Stimulated activated CD4-positive, alpha-beta T cell treated with anti-CD3 and anti-CD28 coated beads, Interleukin-2, amount 100 ng/mL, for 24 hours (primary cell): ENCODE measurements at regions not wholly inside any gene's neighbourhood (a gene's known extent, or its start where the extent isn't known, plus 50 kb on each side); places are given as distances from the start of the nearest gene placed in this dataset.
"Not testable (repeated sequence)": the region's sequence is repeated elsewhere in the genome, so short reads cannot be mapped to it uniquely, and the experiment has no call there.

Source experiments
- DNase-seq, 2 donors: peaks; one replicate each; pipeline ENCODE4 v3.0.0-alpha.2; 2020

DNA sequence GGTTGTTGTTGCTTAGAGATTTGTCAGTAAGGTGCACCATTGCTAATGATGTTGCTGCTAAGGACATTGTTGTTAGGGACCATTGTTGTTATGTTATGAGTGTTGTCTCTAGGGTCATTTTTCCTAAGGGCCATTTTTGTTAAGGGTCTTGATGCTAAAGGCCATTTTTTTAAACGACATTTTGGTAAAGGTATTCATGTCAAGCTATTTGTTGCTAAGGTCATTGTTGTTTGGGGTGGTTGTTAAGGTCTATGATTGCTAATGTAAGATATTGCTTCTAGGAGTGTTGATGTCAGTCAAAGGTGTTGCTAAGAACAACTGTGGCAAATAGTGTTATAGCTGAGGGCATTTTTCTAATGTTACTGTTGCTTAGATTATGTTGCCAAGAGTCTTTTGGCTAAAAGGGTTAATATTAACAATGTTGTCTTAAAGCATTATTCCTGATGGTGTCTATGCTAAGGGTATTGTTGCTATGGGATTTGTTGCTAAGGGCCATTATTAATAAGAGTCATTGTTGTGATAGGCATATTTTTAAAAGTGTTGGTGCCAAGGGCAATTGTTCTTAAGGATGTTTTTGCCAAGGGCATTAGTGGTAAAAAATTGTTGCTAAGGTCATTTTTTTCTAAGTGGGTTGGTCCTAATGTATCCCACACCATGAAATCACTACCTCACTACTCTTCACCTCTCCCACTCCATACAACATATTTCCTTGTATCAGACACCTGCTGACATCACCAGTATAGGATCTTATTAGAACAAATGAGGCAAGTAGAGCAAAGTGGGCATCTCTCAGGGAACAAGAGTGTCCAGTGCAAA is 56.2 kb downstream of the SPATA31A6 start:
- DNase-seq, result not testable (repeated sequence)

- not testable (repeated sequence) for DNase-seq
These were observed 56.8 kb downstream of the SPATA31A6 start for GRCh38 chr9:42240261-42240579.

DNA sequence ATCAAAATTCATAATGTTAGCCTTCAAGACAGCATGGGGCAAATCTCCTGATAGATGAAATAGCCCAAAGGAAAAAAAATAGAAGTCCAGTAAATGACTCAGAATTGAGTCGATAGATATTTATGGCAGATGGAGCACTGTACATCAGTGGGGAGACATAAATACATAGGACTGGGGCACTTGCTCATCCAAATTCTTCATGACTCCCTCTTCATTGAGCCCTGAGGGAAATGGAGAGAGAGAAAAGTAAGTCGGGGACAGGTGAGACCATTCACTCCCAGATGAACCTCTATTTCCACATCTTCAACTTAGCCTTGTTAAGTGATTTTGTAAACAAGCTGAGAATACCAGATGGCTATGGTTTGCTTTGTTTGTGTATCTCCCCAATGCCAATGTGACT is 59.8 kb downstream of the SPATA31A6 start:
- not testable (repeated sequence) for DNase-seq

GRCh38 chr9:42243822-42244221 is 60.4 kb downstream of the SPATA31A6 start:
- not testable (repeated sequence) for DNase-seq

GRCh38 chr9:42268729-42269128 is 85.3 kb downstream of the SPATA31A6 start:
- DNase-seq, result not testable (repeated sequence)

GRCh38 chr9:42269171-42269570 is 85.7 kb downstream of the SPATA31A6 start:
- DNase-seq, result not testable (repeated sequence)

GRCh38 chr9:42273191-42273590 is 89.7 kb downstream of the SPATA31A6 start:
- not testable (repeated sequence) for DNase-seq

- no peak for DNase-seq
These were observed 91.7 kb downstream of the SPATA31A6 start for GRCh38 chr9:42275141-42275540.

DNA sequence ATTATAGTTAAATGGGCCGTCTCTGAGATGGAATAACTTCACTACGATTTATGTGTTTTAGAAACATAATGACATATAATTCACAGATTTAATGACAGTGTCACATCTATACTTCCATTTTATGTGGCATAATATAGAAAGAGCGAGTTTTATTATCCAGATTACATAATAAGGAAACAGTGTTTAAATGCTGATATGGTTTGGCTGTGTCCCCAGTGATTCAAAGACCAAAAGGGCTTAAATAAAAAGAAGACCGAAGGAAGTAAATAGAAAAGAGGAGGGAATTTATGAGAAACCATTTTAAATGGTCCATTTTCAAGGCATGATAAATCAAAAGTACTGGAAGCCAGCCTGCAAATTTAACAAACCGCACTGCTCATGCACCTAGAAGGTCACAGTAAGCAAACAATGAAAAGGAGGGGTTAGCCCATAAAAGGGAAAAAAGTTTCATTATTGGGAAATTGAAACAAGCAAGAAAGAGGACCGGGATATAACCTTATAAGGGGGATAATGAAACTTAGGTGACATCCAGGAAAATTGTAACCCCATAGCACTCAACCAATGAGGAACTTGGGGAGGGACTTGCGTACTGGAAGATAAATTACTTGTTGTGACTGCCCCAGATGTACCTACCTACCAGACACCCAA is 99.2 kb downstream of the SPATA31A6 start:
- DNase-seq, result not testable (repeated sequence)

GRCh38 chr9:42283179-42283543 is 99.7 kb downstream of the SPATA31A6 start:
- DNase-seq, result not testable (repeated sequence)

DNA sequence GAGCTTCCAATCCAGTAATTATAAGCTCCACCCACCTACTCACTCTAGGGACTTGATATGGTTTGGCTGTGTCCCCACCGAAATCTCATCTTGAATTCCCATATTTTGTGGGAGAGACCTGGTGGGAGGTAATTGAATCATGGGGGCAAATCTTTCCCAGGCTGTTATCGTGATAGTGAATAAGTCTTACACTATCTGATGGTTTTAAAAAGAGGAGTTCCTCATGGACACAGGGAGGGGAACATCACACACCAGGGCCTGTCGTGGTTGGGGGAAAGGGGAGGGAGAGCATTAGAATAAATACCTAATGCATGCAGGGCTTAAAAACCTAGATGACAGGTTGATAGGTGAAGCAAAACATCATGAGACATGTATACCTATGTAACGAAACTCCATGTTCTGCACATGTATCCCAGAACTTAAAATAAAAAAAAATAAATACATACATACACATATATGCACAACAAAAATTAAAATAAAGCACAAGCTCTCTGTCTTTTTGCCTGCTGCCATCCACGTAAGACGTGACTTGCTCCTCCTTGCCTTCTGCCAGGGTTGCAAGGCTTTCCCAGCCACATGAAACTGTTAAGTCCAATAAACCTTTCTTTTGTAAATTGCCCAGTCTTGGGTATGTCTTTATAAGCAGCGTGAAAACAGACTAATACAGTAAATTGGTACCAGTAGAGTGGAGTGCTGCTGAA is 102.8 kb downstream of the SPATA31A6 start:
- not testable (repeated sequence) for DNase-seq

DNA sequence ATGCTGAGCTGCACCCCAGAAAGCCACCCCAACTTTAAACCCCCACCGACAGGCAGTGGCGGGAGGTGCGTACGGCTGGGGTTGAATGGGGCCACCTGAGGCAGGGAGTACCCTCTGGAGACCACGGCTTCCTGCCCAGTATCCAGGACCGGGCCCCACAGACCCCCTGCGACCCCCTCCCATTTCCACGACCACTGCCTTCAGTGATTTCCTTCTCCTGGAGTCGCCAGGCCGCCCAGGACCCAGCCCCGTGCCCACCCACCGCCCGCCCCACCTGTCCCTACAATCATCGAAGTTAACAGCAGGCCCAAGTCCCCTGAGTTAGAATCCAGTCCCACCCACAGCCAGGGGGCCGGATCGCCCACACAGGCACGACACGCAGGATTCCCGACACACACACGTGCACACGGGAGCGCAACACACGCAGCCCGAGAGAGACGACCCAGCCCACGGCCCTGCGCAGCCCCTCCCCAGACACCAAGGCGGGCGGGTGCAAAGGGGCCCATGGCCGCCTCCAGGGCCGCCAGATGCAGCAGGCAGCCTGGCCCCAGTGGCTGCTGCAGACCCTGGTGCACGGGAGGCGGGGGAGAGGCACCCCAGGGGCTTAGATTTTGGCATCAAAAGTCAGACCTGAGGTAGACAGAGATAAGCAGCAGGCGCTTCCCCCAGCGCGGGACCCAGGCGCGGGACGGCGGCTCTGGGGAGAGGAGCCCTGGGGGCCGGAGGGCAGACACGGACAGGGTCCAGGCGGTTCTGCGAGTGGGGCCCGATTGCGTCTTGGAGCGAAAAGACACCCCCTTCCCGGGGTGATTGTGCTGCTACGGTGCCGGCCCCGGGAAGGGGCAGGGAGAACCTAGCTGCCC is 104.8 kb downstream of the SPATA31A6 start:
- DNase-seq, result not testable (repeated sequence)

GRCh38 chr9:42288865-42289229 is 105.4 kb downstream of the SPATA31A6 start:
- not testable (repeated sequence) for DNase-seq

DNA sequence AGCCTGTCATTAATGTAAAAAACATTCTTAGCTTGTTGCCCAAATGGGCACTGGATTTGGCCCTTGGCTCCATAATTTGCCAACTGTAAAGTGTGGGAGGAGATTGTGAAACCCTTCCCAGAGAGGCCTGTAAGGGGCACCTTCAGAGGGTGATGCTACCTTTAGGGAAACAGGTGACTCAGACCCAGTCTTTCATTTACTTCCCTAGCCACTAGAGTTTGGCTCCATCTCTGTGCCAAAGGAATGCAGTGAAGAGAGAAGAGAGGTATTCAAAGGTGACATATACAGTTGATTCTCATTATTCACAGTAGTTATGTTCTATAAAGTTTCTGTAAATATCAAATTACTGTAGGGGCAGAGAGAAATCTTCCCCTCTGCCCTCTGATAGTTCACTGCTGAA is 116.7 kb downstream of the SPATA31A6 start:
- DNase-seq, result not testable (repeated sequence)

DNA sequence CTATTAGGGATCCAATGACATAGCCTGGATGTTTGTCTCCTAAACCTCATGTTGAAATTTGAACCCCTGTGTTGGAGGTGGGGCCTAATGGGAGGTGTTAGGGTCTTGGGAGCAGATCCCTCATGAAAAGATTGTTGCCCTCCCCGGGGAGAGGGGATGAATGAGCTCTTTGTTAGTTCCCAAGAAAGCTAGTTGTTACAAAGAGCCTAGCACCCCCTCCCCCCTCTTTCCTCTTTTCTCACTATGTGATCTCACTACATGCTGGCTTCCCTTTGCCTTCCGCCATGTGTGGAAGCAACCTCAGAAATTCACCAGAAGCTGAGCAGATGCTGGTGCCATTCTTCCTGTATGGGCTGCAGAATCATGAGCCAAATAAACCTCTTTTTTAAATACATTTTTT is 123.2 kb downstream of the SPATA31A6 start:
- not testable (repeated sequence) for DNase-seq

DNA sequence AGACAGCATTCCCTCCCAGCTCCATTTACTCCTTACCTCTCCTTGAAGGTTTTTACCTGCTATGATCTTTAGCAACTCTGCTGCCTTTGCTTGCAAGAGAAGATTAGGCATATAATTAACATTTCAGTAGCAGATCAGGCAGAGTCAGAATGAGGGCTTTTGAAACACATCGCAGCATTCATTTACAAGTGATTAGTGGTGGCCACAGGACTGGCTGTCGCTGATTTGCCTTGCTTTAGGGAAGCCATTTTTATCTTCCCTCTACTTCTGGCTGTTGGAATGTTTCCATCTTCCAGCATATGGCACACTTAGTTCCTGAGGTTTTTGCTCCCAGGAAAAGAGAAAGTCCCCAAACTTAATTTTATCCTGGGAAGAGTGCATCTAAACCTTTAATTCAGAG is 124.0 kb downstream of the SPATA31A6 start:
- not testable (repeated sequence) for DNase-seq

DNA sequence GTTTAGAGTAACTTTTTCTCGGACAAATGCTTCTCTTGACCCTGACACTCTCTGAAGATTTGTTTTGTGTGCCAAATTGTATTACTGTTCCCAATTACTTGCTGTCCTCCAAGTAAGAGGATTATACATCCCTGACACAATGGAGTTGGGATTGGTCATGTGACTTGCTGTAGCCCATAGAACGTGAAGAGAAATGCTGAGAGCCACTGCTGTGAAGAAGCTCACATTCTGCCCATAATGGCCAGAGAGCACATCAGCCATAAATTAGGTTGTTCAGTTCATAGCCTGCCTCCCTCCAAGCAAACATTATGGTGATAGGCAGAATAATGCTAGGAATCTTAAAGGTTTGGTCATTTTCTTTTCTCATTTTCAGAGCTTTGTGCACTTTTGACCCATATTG is 127.5 kb downstream of the SPATA31A6 start:
- DNase-seq, result not testable (repeated sequence)

DNA sequence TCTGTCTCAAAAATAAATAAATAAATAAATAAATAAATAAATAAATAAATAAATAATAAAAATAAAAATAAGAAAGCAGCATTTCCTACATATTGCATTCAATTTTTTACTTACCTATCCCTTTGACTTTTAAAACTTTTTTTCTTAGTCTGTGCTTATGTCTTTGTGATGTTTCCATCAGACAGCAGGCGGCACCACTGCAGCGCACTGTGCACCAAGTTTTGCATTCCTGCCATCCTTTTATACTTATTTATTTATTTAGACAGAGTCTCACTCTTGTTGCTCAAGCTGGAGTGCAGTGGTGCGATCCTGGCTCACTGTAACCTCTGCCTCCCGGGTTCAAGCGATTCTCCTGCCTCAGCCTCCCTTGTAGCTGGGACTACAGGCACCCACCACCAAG is 132.6 kb downstream of the SPATA31A6 start:
- DNase-seq, result not testable (repeated sequence)

GRCh38 chr9:42317677-42318076 is 134.2 kb downstream of the SPATA31A6 start:
- not testable (repeated sequence) for DNase-seq

DNA sequence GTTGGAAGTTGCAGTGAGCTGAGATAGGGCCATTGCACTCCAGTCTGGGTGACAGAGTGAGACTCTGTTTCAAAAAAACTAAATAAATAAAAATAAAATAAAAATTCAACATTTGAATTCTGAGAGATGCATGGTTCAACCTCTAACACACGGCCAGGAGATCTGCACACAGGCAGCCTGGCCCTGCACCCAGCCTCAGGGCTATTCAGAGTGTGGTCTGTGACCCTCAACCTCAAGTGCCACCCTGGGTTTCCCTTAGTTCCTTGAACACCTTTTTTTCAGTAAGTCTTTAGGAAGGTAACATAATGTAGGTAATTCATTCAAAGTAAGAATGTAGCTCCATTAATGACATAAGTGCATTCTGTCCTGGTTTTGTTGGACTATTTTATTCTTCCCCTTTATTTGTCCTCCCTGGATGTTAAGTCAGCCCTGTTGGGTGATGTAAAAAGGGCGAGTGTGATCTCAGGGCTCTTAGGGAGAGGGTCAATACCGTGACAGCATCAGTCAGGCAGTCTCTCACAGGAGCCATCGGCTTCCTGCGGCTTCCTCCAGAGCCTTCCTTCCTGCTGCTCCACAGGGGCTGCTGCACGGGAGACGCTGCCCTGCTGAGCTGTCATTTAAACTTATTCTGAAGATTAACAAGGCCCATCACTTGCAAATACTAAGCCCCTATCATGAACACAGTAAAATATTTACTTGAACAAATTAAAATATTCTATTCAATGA is 139.8 kb downstream of the SPATA31A6 start:
- DNase-seq, result not testable (repeated sequence)

DNA sequence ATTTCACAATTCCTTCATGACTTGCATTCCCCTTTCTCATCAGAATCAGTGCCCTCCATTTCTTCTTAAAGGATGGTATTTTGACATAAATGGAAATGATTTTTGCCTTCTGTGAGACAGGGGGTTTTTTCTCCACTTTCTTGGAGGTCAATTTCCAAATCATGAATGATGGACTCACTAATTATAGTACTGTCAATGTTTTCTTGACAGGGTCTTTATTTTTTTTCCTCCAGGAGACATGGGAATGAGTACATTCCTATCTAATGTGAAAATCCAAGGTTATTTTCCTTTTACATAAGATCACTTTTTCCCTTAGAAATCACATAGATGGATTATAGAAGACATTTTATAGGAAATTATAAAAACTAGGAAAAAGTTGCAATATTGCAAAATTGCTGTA is 141.7 kb downstream of the SPATA31A6 start:
- DNase-seq, result not testable (repeated sequence)

DNA sequence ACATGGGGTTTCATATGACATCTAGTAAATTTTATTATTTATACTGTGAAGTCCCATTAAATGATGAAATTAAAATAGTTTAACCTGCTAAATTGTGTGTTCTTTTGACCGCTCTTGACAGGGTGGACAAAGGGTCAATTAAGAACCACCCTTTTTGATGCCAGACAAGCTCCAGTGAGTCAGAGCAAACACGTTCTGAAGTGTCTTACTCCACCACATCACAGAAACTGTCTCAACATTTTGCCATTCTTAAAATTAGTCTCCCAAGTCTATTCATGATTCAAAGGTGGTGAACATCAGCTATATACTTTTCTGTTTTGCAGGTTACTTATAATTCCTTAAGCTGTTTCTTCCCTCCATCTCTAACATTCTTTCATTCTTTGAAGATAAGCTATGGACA is 142.1 kb downstream of the SPATA31A6 start:
- DNase-seq, result not testable (repeated sequence)
